ENCODE measurements at regions not wholly inside any gene's neighbourhood (a gene's known extent, or its start where the extent isn't known, plus 50 kb on each side); places are given as distances from the start of the nearest gene placed in this dataset.

DNA sequence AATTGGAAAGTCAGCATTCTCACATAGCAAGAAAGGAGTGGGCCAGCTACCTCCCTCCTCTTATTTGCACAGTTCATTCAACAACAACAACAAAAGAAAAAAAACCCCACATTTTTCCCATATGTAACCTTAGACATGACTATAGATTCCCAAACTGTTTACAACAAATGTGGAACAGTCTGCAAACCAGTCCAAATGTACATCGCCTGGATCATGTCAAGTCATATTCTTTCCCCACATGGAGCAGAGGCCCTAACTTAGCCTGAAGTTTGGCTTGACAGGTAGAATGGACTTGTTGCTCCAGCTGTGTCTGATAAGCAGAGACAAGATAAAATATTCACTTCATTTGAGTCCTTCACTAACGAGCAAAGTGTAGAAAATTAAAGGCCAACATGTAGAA is 81.7 kb upstream of the COL24A1 start:
- TF ChIP-seq HNRNPLL (IDR thresholded peaks at IDR 0.05; ENCODE audit: low read depth, low read length, poor library complexity, severe bottlenecking), result no peak
- no peak for TF ChIP-seq CC2D1A (IDR thresholded peaks at IDR 0.05)
